Stimulated activated CD8-positive, alpha-beta memory T cell treated with anti-CD3 and anti-CD28 coated beads, Interleukin-2, amount 100 ng/mL, for 1 hour (primary cell): ENCODE measurements at regions not wholly inside any gene's neighbourhood (a gene's known extent, or its start where the extent isn't known, plus 50 kb on each side); places are given as distances from the start of the nearest gene placed in this dataset.
"Not testable (repeated sequence)": the region's sequence is repeated elsewhere in the genome, so short reads cannot be mapped to it uniquely, and the experiment has no call there.

Experiments used
- DNase-seq, 2 donors: peaks; one replicate each; pipeline ENCODE4 v3.0.0-alpha.2; 2020; ENCODE audit warnings: low read depth in 2 of 2

DNA sequence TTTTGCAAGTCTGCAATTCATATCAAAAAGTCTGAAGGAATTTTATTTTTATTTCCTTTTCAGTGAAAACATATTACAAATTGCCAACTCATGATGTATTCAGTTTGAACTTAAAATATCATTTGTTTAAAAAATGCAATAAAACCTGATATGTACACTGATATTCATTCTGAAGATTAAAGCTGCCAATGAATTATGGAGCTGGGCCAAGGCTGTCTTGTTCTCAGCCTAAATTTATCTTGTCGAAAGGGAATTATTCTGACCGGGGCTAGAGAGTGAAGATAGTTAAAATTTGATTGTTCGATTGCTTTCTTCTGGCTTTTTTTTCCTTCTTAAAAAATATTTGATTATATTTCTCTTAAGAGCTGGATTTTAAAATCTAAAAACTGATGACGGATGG is 54.0 kb upstream of the RBFOX1 start:
- no peak for DNase-seq

DNA sequence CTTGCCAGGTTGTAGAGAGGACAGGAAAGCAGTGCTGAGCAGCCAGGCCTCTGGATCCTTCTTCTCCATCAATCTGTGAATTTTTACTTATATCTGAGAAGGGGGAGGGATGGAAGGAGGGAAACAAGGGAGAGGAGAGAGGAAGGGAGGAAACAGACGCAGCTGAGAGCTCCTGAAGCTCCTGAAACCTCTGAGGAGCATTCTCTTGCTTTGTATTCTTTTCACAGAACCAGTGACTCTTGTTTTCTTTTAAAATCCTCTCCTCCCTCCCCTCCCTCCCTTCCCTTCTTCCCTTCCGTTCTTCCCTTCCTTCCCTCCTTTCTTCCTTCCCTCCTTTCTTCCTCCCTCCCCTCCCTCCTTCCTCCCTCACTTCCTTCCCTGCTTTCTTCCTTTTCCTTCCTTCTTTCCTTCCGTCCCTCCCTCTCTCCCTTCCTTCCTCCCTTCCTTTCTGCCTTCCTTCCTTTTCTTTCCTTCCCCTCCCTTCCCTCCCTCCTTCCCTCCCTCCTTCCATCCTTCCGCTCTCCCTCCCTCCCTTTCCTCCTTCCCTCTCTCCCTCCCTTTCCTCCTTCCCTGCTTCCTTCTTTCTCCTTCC is 60.0 kb upstream of the RBFOX1 start:
- DNase-seq: no peak

DNA sequence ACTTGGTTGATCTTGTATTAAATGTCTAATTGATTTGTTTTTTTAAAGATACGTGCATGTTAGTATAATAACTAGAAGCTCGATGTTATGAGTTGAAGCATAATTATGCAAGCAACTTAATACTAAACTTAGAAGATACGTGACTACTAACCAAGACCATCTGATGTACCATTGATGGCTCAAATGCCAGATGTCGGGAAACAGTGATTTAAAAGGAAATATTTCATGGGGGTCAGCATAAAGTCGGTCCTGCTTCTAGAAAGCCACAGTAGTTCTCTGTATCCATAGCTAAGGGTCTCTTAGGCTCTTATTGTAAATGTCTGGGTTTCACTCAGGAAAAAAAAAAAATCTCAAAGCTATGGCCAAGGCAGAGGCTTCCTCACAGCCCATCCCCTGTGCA is 61.2 kb upstream of the RBFOX1 start:
- DNase-seq: no peak

DNA sequence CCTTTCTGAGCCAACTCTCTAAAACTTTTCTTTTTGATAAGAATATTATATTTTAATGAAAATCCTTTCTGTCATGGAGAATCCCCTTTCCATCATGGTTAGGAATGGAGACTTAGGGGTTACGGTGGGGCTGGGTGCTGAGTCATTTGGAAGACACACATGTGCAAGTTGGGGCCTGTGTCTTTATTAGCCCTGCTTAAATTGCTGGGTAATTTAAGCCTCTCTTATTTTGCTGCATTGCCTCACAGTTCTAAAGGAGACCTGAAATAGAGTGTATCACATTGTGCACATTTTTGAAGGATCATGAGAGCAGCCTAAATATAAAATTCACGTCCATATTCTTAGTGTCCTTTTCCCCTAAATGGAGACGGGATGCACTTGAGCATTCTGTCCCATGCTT is 61.8 kb upstream of the RBFOX1 start:
- no peak for DNase-seq

DNA sequence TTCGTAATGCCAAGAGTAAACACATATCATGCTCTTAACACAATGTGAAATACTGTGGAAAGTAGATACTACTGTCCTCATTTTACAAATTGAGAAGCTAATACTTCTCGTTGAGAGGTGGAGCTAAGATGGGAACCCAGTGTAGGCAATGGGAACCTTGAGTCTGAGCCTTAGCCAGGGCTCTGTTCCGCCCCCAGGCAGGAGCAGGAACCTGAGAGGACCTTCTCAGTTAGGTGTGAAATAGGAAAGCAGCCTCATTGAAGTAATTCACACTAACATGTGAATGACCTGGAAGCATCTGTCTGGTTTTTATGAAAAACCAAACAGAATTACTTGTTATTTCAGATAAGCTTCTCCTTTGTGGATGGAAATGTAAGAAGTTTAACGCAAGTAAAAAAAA is 62.6 kb upstream of the RBFOX1 start:
- DNase-seq: no peak

DNA sequence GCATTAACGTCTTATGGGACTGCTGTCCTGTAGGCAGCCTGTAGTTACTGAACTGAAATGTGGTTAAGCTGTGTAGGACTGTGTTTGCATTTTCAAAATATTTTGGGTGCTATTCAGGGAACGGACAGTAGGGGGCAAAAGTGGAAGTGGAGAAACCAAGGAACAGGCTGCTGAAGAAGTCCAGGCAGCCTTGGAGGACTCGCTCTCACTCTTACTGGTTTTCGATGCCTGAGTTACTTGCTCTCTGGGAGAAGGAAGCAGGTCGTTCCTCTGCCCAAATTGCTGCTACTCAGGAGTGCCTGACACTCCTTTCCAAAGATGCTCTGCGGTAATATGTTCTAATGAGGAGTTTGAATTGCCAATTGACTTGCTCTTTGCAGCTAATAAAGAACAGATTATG is 64.5 kb upstream of the RBFOX1 start:
- DNase-seq: no peak

DNA sequence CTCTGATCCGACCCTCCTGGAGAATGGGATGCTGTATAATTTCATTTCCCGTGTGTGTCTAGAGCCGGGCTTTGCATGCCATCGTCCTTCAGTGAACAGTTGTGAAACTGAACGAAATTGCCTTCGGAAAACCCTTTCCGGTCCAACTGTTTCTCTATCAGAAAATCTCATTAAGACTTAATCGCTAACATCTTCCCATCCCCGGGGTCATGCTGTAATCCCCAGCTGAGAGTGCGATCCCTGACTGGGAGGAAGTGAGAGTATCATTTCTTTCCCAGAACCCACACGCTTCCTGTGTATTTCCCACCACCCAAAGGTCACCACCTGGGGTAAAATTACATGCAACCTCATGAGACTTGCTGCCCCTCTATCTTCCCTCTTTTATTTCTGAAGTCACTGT is 75.6 kb upstream of the RBFOX1 start:
- DNase-seq: no peak

DNA sequence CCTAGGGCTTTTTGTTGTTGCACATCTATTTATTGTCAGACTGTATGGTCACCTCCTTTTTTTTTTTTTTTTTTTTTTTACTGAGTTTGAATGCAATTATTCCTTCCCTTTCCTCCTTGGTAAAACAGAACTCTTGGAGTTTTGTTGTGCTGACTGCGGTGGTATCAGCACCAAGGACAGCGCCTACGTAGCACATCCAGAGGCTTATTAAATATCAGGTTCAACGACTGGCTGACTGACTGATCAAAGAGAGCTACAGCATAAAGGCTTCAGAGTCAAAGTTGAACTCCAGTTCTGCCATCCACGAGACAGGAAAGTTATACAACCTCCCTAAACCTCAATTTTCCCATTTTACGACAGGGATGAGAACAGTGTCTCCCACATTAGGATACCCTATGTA is 86.1 kb upstream of the RBFOX1 start:
- DNase-seq: no peak

DNA sequence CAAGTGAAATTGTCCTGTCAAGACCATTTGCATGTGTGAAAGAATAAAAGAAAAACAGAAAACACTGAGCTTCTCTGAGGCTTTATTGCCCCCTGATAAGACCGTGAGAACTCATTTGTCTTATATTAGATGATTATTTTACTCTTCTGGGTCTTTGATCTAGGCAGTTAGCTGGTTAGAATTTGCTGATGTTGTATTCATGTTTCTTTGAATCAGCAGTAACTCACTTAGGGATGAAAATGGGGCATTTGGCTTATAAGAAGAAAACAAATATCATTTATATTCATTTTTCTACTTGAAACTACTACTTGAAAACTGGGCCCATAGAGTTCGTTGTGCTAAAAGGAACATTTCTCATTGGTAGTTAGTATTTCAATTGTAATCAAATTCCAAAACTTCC is 93.1 kb upstream of the RBFOX1 start:
- DNase-seq: no peak

DNA sequence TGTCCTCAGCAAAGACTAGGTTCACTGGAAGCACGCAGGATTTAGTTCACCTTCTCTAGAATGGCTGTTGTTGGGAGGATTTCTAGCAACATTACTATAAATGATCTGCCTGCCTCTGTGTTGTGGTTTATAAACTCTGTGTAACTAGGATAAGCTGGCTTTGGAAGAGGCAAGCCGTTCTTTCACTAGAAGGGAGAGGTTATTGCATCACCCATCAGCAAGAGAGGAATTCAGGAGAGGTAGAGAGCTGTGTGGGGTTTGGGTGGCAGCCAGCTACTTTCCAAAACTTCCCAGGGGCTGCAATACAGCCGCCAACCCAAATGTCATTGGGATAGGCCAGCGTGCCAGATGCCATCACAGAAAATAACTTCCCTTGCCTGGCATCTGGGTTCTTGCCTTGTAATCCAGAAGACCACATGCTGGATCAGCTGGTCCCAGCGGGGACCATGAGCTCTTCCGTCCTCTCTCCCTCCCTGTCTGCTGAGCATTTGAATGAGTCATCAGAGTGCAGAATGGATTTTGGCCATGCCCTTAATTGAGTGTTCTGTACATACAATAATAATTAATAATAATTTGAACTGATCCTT is 95.7 kb upstream of the RBFOX1 start:
- no peak for DNase-seq

DNA sequence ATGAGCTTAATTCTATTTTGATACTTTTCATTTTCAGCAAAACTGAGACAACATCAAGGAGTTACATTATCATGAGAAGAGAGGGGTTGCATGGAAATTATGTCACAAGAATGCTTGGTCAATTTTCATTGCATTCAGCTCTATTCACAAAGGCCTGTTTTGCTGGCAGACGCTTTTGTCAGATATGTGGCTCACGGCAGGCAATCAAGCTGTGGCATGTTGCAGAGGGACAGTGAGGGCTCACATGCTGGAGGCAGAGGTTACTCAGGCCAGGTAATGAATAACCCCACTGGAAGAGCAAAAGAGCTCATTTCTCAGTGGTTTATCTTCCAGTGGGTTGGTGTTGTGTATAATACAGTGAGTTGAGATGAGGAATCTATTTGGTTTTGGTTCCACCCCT is 98.7 kb upstream of the RBFOX1 start:
- no peak for DNase-seq

DNA sequence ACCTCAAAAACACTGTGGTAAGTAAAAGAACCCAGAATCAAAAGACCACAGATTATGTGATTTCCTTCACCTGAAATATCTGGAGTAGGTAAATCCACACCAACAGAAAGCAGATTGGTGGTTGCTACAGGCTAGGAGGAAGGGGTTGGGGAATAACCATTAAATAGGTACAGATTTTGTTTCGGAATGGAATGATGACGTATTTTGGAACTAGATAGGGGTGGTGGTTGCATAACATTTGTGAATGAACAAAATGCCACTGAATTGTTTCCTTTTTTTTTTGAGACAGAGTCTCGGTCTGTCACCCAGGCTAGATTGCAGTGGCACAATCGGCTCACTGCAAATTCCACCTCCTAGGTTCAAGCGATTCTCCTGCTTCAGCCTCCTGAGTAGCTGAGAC is 100.9 kb upstream of the RBFOX1 start:
- DNase-seq: no peak

DNA sequence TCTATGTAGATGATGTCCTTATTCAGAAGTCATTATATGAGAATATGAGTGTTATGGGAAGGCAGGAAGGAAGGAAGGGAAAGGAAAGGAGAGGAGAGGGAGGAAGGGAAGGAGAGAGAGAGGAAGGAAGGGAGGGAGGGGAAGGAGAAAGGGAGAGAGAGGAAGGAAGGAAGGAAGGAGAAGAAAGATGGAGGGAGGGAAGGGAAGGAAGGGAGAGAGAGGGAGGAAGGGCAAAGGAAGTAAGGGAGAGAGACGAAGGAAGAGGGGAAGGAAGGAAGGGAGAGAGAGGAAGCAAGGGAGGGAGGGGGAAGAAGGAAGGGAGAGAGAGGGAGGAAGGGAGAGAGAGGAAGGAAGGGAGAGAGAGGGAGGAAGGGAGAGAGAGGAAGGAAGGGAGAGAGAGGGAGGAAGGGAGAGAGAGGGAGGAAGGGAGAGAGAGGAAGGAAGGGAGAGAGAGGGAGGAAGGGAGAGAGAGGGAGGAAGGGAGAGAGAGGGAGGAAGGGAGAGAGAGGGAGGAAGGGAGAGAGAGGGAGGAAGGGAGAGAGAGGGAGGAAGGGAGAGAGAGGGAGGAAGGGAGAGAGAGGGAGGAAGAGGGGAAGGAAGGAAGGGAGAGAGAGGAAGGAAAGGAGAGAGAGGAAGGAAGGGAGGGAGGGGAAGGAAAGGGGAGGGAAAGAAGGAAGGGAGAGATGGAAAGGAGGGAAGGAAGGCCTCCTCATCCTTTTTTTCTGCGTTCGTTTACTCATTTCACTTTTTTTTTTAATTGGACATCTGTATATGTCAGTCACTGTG is 103.0 kb upstream of the RBFOX1 start:
- not testable (repeated sequence) for DNase-seq

DNA sequence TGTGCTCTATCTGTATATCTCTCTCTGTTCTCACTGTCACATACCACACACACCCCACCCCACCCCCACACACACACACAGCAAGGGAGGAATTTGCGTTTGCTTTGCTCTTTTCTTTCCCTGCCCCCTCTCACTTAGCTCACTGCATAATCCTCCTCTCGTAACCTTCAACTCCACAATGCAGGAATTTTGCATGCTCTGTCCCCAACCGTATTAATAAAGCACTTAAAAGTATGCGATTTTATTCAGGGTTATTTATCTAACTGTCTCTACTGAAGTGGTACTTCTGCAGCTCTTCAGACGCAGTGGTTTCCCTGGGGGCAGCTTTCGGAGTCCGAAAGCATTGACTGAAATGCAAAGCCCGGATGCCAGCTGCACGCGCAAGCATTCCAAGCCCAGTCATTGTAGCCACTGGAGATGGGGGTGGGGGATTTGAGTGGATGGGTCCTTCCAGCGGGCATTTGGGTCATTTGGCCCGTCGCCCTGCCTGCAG is 105.4 kb upstream of the RBFOX1 start:
- no peak for DNase-seq

DNA sequence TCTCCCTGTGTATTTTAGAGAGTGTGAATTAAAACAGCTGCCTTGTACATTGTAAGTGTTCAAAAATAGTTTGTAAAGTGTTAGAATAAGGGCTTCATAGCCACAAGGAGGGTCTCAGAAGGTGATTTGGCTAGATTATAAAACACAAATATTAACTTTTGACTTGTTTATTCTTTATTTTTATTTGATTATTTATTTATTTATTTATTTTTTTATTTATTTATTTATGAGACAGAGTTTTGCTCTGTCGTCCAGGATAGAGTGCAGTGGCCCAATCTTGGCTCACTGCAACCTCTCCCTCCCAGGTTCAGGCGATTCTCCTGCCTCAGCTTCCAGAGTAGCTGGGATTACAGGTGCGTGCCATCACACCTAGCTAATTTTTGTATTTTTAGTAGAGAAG is 111.5 kb upstream of the RBFOX1 start:
- DNase-seq: no peak

DNA sequence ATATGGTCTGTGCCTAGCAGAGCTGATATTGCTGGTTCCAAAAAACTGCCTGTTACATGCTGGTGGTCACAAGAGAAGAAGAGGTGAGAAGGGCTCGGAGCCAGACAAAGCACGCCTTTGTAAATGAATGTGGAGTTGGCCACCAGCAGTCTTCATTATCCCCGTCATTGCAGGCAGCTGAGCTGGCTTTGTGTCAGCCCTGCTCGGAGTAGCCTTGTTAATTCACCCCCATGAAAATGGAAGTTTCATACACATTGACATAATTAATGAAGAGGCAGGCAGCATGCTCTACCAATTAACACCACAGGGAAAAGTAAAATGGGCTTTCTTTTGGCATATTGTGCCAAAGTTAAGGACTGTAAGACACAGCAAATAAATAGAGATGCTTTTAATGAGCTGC is 113.7 kb upstream of the RBFOX1 start:
- DNase-seq: no peak

DNA sequence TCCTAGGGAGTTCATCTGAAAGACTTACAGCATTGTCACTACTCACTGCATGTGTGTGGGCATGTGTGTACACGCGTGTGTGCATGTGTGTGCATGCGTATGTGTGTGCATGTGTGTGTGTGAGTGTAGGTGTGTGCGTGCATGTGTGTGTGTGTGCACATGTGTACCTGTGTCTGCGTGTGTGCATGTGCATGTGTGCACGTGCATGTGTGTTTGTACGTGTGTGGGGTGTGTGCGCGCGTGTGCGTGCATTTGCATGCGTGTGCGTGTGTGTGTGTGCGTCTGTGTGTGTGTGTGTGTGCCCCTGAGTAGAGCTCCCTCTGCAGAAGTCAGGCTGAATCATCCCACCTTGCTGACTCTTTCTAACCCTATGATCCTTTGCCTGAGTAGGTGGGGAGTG is 114.8 kb upstream of the RBFOX1 start:
- no peak for DNase-seq

DNA sequence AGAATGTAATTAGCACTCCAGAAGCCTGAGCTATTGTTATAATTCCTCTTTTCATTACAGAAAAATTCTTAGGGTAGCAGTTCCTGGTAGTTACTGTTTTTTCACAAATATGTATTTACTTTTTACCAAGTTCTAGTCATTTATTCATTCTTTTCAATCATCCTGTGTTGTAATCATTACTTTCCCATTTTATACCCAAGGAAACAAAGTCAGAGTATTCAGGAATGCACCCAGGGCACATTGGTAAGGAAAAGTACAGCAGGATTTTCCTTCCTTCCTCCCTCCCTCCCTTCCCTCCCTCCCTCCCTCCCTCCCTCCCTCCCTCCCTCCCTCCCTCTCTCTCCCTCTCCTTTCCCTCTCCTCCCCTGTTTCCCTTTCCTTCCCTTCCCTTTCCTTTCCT is 115.9 kb upstream of the RBFOX1 start:
- DNase-seq: no peak

DNA sequence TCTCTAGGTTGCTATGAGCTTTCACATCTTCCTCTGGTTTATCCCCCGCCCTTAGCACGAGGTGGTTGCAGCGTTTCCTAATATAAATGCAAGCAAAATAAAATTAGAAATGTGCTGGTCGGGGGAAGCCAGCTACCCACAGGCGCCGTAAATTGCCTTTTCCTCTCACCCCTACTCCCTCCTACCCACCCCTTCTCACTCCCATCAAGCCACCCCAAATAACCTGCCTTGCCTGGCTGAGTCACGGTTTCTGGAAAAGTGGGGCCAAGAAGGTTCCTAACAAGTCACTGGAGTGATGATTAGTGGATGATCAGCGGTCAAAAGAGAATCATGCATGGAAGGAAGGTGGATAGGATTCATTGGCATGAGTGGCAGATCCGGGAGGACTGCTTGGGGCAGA is 120.9 kb upstream of the RBFOX1 start:
- no peak for DNase-seq

DNA sequence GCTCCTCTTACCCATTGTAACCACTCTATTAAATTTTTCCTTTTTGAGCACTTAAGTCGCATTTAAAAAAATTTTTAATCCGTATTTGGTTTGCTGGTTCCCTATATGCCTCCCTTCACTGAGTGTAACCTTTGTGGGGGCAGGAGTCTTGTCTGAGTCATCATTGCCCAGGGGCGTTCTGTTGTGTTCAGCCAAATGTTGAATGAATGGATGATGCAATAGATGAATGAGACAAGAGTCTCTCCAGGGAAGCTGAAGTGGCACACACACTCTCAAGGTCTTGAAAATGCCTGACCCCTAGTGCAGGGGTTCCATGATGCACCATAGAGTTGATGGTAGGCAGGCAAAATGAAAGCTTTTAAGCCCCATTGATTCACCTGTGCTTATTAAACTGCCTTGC is 123.0 kb upstream of the RBFOX1 start:
- DNase-seq: no peak

DNA sequence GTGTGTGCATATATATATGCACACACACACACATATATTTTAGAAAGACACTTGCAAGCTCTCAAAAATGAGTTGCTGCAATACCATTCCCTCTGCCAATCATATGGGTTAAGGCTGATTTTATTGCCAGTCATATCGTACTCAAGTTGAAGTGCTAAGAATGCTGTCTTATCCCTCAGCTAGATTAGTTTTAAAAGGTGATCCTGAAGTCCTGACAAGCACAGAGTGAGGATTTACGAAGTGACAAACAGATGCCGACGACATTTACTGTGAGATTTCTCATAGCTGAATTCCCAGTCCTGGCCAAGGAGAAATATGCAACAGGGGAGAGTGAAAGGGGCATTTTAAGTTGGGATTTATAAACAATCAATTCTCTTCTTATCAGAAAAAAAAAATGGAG is 126.2 kb upstream of the RBFOX1 start:
- no peak for DNase-seq

DNA sequence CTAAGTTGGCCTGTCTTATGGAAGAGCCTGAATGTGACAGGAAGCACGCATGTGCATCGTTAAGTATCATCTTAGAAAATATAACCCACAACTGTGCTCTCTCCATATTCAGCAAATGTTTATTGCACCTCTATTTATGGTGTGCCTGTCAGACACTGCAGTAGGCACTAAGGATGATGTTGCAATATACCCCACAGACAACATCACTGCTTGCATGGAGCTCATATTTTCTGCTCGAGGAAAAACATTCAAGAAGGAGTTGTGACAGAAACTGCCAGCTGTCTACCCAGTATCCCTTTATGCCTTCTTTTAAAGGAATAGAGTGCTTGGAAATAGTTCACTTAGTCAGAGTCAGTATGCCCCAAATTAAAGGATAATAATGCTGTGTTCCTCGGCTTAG is 132.3 kb upstream of the RBFOX1 start:
- DNase-seq: no peak

DNA sequence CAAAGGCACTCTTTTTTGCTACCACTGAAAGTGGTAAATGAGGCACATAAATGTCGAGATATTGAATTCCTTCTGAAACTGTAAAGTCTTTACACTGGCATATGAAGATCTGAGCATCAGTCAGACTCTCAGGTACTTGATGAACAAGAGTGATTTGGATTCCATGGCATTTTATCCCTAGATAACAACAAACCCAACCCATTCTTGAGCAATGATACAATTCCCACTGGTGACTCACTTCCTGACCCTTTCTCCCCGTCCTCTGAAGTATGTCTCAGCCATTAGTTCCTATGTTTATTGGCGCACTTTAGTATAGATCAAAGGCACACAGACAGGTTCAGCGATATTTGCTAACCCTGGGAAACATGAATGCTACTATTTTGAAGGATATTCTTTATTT is 147.0 kb upstream of the RBFOX1 start:
- no peak for DNase-seq
